ENCODE measurements at regions not wholly inside any gene's neighbourhood (a gene's known extent, or its start where the extent isn't known, plus 50 kb on each side); places are given as distances from the start of the nearest gene placed in this dataset.
"Not testable (repeated sequence)": the region's sequence is repeated elsewhere in the genome, so short reads cannot be mapped to it uniquely, and the experiment has no call there.

GRCh38 chr1:243001003-243001402 lies 254.1 kb downstream of the CEP170 start:
- FAIRE-seq; H3K36me3 ChIP-seq (ENCODE audit: control insufficient read depth in 2 of 2, insufficient read depth in 2 of 2, low read length in 1 of 2); H3K27ac ChIP-seq (ENCODE audit: control insufficient read depth, insufficient read depth); H3K9ac ChIP-seq (ENCODE audit: control insufficient read depth, insufficient read depth, low read length); ATAC-seq; H4K20me1 ChIP-seq (ENCODE audit: control insufficient read depth, insufficient read depth); RAD21 ChIA-PET (ENCODE audit: unreplicated experiment); in situ Hi-C loops (cut with MboI); CTCF ChIA-PET; H3K27me3 ChIP-seq (replicated peaks in 1 of 2; ENCODE audit: control insufficient read depth in 2 of 2, insufficient read depth in 2 of 2, low read length in 1 of 2); intact Hi-C loops (cut with micrococcal nuclease; ENCODE audit: unreplicated experiment); SMC1A ChIA-PET (ENCODE audit: uncharacterized antibody, unreplicated experiment); POLR2A ChIA-PET; BruUV-seq (replicated peaks); H3K4me1 ChIP-seq (ENCODE audit: control insufficient read depth, insufficient read depth, low read length); H3K79me2 ChIP-seq (ENCODE audit: control insufficient read depth, insufficient read depth, low read length); H2AFZ ChIP-seq (ENCODE audit: control insufficient read depth, low read depth, low read length); H3K4me3 ChIP-seq; H3K4me2 ChIP-seq (ENCODE audit: control insufficient read depth, insufficient read depth); DNase-seq (ENCODE audit: low read depth, low spot score); H3K9me3 ChIP-seq (replicated peaks; ENCODE audit: control insufficient read depth, insufficient read depth, low read length): not testable (repeated sequence)
- 2% methylated on average over 3 of the region's 4 CpGs for WGBS (ENCODE audit: insufficient coverage, insufficient replicate concordance, low lambda C conversion rate, missing lambda C conversion rate)

DNA sequence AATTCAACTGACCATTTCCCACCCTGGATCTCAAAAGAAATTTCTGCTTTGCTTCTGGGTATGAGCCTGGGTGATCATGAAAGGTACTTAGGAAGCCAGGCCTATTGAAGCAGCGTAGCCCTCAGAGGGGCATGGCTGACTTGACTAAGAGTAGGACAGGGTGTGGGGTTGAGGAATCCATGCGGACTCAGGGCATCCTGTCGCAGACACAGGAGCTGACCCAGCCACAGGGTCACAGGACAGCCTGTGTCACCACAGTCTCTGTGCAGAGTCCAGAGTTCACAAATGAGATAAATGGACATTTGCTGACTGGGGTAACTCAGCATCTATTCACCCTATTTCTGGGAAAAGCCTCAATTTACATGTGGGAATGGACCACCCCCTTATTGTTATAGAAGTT lies 262.3 kb downstream of the CEP170 start:
- FAIRE-seq; H3K9ac ChIP-seq (ENCODE audit: control insufficient read depth, insufficient read depth, low read length); H3K9me3 ChIP-seq (replicated peaks; ENCODE audit: control insufficient read depth, insufficient read depth, low read length); POLR2A ChIA-PET; SMC1A ChIA-PET (ENCODE audit: uncharacterized antibody, unreplicated experiment); H3K27me3 ChIP-seq (replicated peaks in 1 of 2; ENCODE audit: control insufficient read depth in 2 of 2, insufficient read depth in 2 of 2, low read length in 1 of 2); ATAC-seq; in situ Hi-C loops (cut with MboI); H3K79me2 ChIP-seq (ENCODE audit: control insufficient read depth, insufficient read depth, low read length); H3K4me1 ChIP-seq (ENCODE audit: control insufficient read depth, insufficient read depth, low read length); H3K4me3 ChIP-seq; H3K36me3 ChIP-seq (ENCODE audit: control insufficient read depth in 2 of 2, insufficient read depth in 2 of 2, low read length in 1 of 2); RAD21 ChIA-PET (ENCODE audit: unreplicated experiment); intact Hi-C loops (cut with micrococcal nuclease; ENCODE audit: unreplicated experiment); H3K27ac ChIP-seq (ENCODE audit: control insufficient read depth, insufficient read depth); H3K4me2 ChIP-seq (ENCODE audit: control insufficient read depth, insufficient read depth); H2AFZ ChIP-seq (ENCODE audit: control insufficient read depth, low read depth, low read length); DNase-seq (ENCODE audit: low read depth, low spot score); H4K20me1 ChIP-seq (ENCODE audit: control insufficient read depth, insufficient read depth); BruUV-seq (replicated peaks); CTCF ChIA-PET: not testable (repeated sequence)
- WGBS (ENCODE audit: insufficient coverage, insufficient replicate concordance, low lambda C conversion rate, missing lambda C conversion rate) = 28% methylated on average over 3 of the region's 3 CpGs

DNA sequence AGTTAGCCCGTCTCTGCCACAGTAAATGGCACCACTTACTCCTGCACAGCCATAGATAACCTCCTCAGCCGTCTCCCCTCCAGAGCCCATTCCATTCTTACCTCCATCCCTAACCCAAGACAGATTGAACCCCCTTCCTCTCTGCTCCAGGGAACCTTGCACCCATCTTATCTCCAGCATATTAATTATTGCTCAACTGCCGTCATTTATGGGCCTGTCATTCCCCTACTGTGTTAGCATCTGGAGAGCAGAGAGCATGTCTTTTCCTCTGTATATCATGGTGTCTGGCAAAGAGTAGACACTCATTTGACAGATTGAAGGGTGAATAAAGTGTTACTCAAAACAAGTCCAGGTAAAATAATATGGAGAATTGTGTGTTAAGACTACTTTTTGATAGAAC lies 270.0 kb downstream of the CEP170 start:
- SMC1A ChIA-PET (ENCODE audit: uncharacterized antibody, unreplicated experiment); H3K27me3 ChIP-seq (replicated peaks in 1 of 2; ENCODE audit: control insufficient read depth in 2 of 2, insufficient read depth in 2 of 2, low read length in 1 of 2); H4K20me1 ChIP-seq (ENCODE audit: control insufficient read depth, insufficient read depth); ATAC-seq; H3K9ac ChIP-seq (ENCODE audit: control insufficient read depth, insufficient read depth, low read length); POLR2A ChIA-PET; H3K4me3 ChIP-seq; H2AFZ ChIP-seq (ENCODE audit: control insufficient read depth, low read depth, low read length); DNase-seq (ENCODE audit: low read depth, low spot score); H3K4me2 ChIP-seq (ENCODE audit: control insufficient read depth, insufficient read depth); H3K36me3 ChIP-seq (ENCODE audit: control insufficient read depth in 2 of 2, insufficient read depth in 2 of 2, low read length in 1 of 2); FAIRE-seq; BruUV-seq (replicated peaks); H3K79me2 ChIP-seq (ENCODE audit: control insufficient read depth, insufficient read depth, low read length); in situ Hi-C loops (cut with MboI); H3K4me1 ChIP-seq (ENCODE audit: control insufficient read depth, insufficient read depth, low read length); H3K27ac ChIP-seq (ENCODE audit: control insufficient read depth, insufficient read depth); intact Hi-C loops (cut with micrococcal nuclease; ENCODE audit: unreplicated experiment); H3K9me3 ChIP-seq (replicated peaks; ENCODE audit: control insufficient read depth, insufficient read depth, low read length); RAD21 ChIA-PET (ENCODE audit: unreplicated experiment); CTCF ChIA-PET: not testable (repeated sequence)
- 23% methylated on average over 2 of the region's 3 CpGs for WGBS (ENCODE audit: insufficient coverage, insufficient replicate concordance, low lambda C conversion rate, missing lambda C conversion rate)

GRCh38 chr1:242973341-242973740 lies 281.7 kb downstream of the CEP170 start:
- in situ Hi-C loops (cut with MboI); POLR2A ChIA-PET; DNase-seq (ENCODE audit: low read depth, low spot score); SMC1A ChIA-PET (ENCODE audit: uncharacterized antibody, unreplicated experiment); ATAC-seq; H3K4me3 ChIP-seq; H3K9me3 ChIP-seq (replicated peaks; ENCODE audit: control insufficient read depth, insufficient read depth, low read length); H3K9ac ChIP-seq (ENCODE audit: control insufficient read depth, insufficient read depth, low read length); BruUV-seq (replicated peaks); CTCF ChIA-PET; H4K20me1 ChIP-seq (ENCODE audit: control insufficient read depth, insufficient read depth); H3K27ac ChIP-seq (ENCODE audit: control insufficient read depth, insufficient read depth); intact Hi-C loops (cut with micrococcal nuclease; ENCODE audit: unreplicated experiment); H3K36me3 ChIP-seq (ENCODE audit: control insufficient read depth in 2 of 2, insufficient read depth in 2 of 2, low read length in 1 of 2); H2AFZ ChIP-seq (ENCODE audit: control insufficient read depth, low read depth, low read length); H3K4me1 ChIP-seq (ENCODE audit: control insufficient read depth, insufficient read depth, low read length); H3K79me2 ChIP-seq (ENCODE audit: control insufficient read depth, insufficient read depth, low read length); H3K4me2 ChIP-seq (ENCODE audit: control insufficient read depth, insufficient read depth); RAD21 ChIA-PET (ENCODE audit: unreplicated experiment); H3K27me3 ChIP-seq (replicated peaks in 1 of 2; ENCODE audit: control insufficient read depth in 2 of 2, insufficient read depth in 2 of 2, low read length in 1 of 2); FAIRE-seq: not testable (repeated sequence)
- WGBS (ENCODE audit: insufficient coverage, insufficient replicate concordance, low lambda C conversion rate, missing lambda C conversion rate) = 46% methylated on average over 3 of the region's 3 CpGs

Data from GM12878 (cell line).